A549 (cell line): ENCODE measurements at regions not wholly inside any gene's neighbourhood (a gene's known extent, or its start where the extent isn't known, plus 50 kb on each side); places are given as distances from the start of the nearest gene placed in this dataset.

Source experiments
- BHLHE40 ChIP-seq: IDR thresholded peaks from 2 replicates; pipeline ENCODE4 v1.6.1; 2012; ENCODE audit warnings: low read depth, low read length, inconsistent platforms
- CBX2 ChIP-seq: fragments of 200-600 bp; sonication (generic); IDR thresholded peaks from 2 replicates; pipeline ENCODE4 v1.6.1; 2016; ENCODE audit warnings: low read depth, mild to moderate bottlenecking, borderline replicate concordance
- CHD2 ChIP-seq: fragments of 150-350 bp; IDR thresholded peaks from 2 replicates; pipeline ENCODE4 v1.6.1; 2014; ENCODE audit warnings: low read length; ENCODE audit not compliant: partially characterized antibody
- CTCF ChIP-seq: fragments of >200 bp; sonication (Bioruptor Twin); formaldehyde crosslinking; IDR thresholded peaks from 3 replicates; pipeline ENCODE4 v1.5.1; 2016
- ELK1 ChIP-seq: fragments of 150-350 bp; IDR thresholded peaks from 2 replicates; pipeline ENCODE4 v1.6.1; 2014; ENCODE audit warnings: low read depth, mild to moderate bottlenecking, low read length
- ESRRA ChIP-seq: fragments of 150-350 bp; IDR thresholded peaks from 2 replicates; pipeline ENCODE4 v1.6.1; 2014; ENCODE audit warnings: mild to moderate bottlenecking, low read length, borderline replicate concordance
- MAX ChIP-seq: IDR thresholded peaks from 2 replicates; pipeline ENCODE4 v1.6.1; 2012
- MAZ ChIP-seq: fragments of 150-350 bp; IDR thresholded peaks from 2 replicates; pipeline ENCODE4 v1.6.1; 2014; ENCODE audit warnings: antibody characterized with exemption, low read depth, low read length, borderline replicate concordance
- MYC ChIP-seq: IDR thresholded peaks from 2 replicates; pipeline ENCODE4 v1.6.1; 2012; ENCODE audit warnings: mild to moderate bottlenecking, inconsistent platforms, low read length, improper control_type of control experiment, borderline replicate concordance
- POLR2A ChIP-seq: IDR thresholded peaks from 2 replicates; pipeline ENCODE4 v1.6.1; 2012; ENCODE audit warnings: mild to moderate bottlenecking, low read length
- RAD21 ChIP-seq, 2 experiments: fragments of >200 bp in 1 of 2; sonication (Bioruptor Twin) in 1 of 2; formaldehyde crosslinking in 1 of 2; IDR thresholded peaks in 1 of 2; conservative IDR thresholded peaks in 1 of 2; 2 replicates in 1 of 2; 3 replicates in 1 of 2; pipeline ENCODE4 v1.6.1; 2012 to 2018; ENCODE audit warnings: inconsistent platforms in 1 of 2
- RARB ChIP-seq: fragments of 250-450 bp; sonication (Bioruptor Pico); IDR thresholded peaks from 2 replicates; pipeline ENCODE4 v1.8.0; 2021; ENCODE audit warnings: mild to moderate bottlenecking, moderate library complexity
- RCOR1 ChIP-seq: fragments of 150-350 bp; IDR thresholded peaks from 2 replicates; pipeline ENCODE4 v1.6.1; 2014; ENCODE audit warnings: antibody characterized with exemption, low read length, low read depth
- ZFP36 ChIP-seq: fragments of 450-650 bp; IDR thresholded peaks from 2 replicates; pipeline ENCODE4 v1.6.1; 2014; ENCODE audit warnings: borderline replicate concordance; ENCODE audit not compliant: partially characterized antibody

- TF ChIP-seq CTCF (no peak), CHD2 (no peak), MAX (no peak), RAD21 (conservative IDR thresholded peaks at IDR 0.05 in 1 of 2, IDR thresholded peaks at IDR 0.05 in 1 of 2) (no peak), POLR2A (no peak), ZFP36 (no peak), RCOR1 (no peak), CBX2 (no peak), BHLHE40 (no peak), MAZ (no peak), ESRRA (no peak), MYC (no peak), RARB (CRISPR knock-in tag) (no peak), ELK1 (no peak)
Observed at GRCh38 chr22:22833059-22833458, 54.6 kb upstream of the IGLL5 start.
